ENCODE measurements at regions not wholly inside any gene's neighbourhood (a gene's known extent, or its start where the extent isn't known, plus 50 kb on each side); places are given as distances from the start of the nearest gene placed in this dataset.
A peak's percentile ranks its signal among the peaks of the same experiment; 100 is the strongest.

DNA sequence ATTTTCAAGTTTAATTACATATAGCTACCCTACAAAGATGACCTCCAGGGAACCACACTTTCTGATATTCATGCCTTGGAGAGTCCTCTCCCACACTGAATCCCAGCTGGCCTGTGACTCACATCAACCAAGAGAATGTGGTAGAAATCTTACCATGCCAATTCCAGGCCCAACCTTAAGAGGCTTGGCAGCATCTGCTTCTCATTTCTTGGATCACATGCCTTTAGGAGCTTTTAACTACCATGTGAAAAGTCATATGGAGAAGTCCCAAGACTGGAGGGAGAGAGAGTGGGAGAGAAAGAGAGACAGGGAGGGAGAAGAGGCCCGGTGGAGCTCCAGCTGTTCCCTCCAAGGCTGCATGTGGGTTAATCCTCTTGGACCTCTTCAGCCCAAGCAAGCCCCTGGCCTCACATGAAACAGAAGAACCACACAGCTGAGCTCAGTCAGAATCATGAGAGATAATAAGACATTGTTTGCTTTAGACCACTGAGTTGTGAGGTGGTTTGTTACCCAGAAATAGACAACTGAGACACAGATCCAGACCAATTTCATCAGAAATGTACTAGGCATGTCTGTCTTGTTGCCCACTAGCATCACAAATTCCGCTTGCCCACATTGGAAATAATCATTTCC is 190.7 kb downstream of the MTCL1 start:
- Histone ChIP-seq H3K79me2 (ENCODE audit: control insufficient read depth, insufficient read depth, low read length) (no peaks in the 10 kb centered on the region), H2AFZ (ENCODE audit: control insufficient read depth, low read length) (no peak overlapping the region), H3K4me1 (ENCODE audit: control insufficient read depth, extremely low read depth, insufficient read depth, low read length) (peaks cover 5% of the 10 kb centered on the region), H3K9me1 (ENCODE audit: control insufficient read depth, extremely low read depth, insufficient read depth, low read length) (no peaks in the 10 kb centered on the region), H3K27me3 (ENCODE audit: control insufficient read depth, extremely low read depth, insufficient read depth, low read length) (no peaks in the 10 kb centered on the region), H3K4me3 (ENCODE audit: control insufficient read depth in 2 of 3, extremely low read depth in 1 of 3, insufficient read depth in 2 of 3, low read depth in 1 of 3, low read length in 3 of 3) (no peak overlapping the region), H3K4me2 (ENCODE audit: control insufficient read depth, extremely low read depth, insufficient read depth, low read depth, low read length) (no peak overlapping the region), H3K36me3 (ENCODE audit: control insufficient read depth in 2 of 2, extremely low read depth in 1 of 2, insufficient read depth in 2 of 2, low read length in 2 of 2) (no peaks in the 10 kb centered on the region), H3K27ac (ENCODE audit: control insufficient read depth, insufficient read depth, low read length) (no peak overlapping the region), H3K9ac (ENCODE audit: control insufficient read depth, extremely low read depth, insufficient read depth, low read length) (no peak overlapping the region), H3K9me3 (ENCODE audit: control insufficient read depth, low read depth, low read length) (no peaks in the 10 kb centered on the region), H4K20me1 (ENCODE audit: control insufficient read depth, extremely low read depth, insufficient read depth, low read length) (no peaks in the 10 kb centered on the region)
- TF ChIP-seq EZH2 (IDR thresholded peaks at IDR 0.05; ENCODE audit: low read length), result no peak
- TF ChIP-seq, protein P1, sequence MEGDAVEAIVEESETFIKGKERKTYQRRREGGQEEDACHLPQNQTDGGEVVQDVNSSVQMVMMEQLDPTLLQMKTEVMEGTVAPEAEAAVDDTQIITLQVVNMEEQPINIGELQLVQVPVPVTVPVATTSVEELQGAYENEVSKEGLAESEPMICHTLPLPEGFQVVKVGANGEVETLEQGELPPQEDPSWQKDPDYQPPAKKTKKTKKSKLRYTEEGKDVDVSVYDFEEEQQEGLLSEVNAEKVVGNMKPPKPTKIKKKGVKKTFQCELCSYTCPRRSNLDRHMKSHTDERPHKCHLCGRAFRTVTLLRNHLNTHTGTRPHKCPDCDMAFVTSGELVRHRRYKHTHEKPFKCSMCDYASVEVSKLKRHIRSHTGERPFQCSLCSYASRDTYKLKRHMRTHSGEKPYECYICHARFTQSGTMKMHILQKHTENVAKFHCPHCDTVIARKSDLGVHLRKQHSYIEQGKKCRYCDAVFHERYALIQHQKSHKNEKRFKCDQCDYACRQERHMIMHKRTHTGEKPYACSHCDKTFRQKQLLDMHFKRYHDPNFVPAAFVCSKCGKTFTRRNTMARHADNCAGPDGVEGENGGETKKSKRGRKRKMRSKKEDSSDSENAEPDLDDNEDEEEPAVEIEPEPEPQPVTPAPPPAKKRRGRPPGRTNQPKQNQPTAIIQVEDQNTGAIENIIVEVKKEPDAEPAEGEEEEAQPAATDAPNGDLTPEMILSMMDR (optimal IDR thresholded peaks at IDR 0.05 in 1 of 3, IDR thresholded peaks at IDR 0.05 in 1 of 3, conservative IDR thresholded peaks at IDR 0.05 in 1 of 3; ENCODE audit: extremely low read depth in 1 of 3, insufficient read depth in 2 of 3, low read length in 3 of 3), result no peak
- dilution Hi-C loops (cut with MboI; ENCODE audit: extremely low pct_ligation_motif_present, low sequenced_read_pairs), result no loop called here
- no peak for FAIRE-seq
- peak; percentile 13 for DNase-seq (ENCODE audit: low read depth, low spot score)

DNA sequence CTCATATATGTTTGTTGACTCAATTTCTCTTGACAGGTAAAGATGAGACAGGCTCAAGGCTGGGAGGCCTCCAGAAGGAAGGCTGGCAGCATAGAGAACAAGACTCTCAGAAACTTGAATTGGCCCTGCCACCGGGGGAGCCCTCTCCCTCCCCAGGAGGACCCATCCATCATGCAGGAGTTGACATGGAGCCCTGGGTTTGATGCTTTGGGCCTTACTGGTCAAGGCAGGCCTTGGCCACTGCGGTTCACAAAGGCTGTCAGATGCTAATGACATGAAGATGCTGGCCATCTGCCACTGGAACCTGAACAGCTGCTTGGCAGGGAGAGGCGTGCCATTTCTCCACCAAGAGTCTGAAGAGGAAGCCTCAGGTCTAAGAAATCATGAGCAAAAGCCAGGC is 193.6 kb downstream of the MTCL1 start:
- H3K27ac ChIP-seq (ENCODE audit: control insufficient read depth, insufficient read depth, low read length), result no peak overlapping the region
- no peaks in the 10 kb centered on the region for H3K79me2 ChIP-seq (ENCODE audit: control insufficient read depth, insufficient read depth, low read length)
- H3K36me3 ChIP-seq (ENCODE audit: control insufficient read depth in 2 of 2, extremely low read depth in 1 of 2, insufficient read depth in 2 of 2, low read length in 2 of 2), result no peaks in the 10 kb centered on the region
- H2AFZ ChIP-seq (ENCODE audit: control insufficient read depth, low read length), result no peak overlapping the region
- no peaks in the 10 kb centered on the region for H3K9me3 ChIP-seq (ENCODE audit: control insufficient read depth, low read depth, low read length)
- dilution Hi-C loops (cut with MboI; ENCODE audit: extremely low pct_ligation_motif_present, low sequenced_read_pairs), result no loop called here
- DNase-seq (ENCODE audit: low read depth, low spot score) (no peak), FAIRE-seq (no peak)
- no peak overlapping the region for H3K4me3 ChIP-seq (ENCODE audit: control insufficient read depth in 2 of 3, extremely low read depth in 1 of 3, insufficient read depth in 2 of 3, low read depth in 1 of 3, low read length in 3 of 3)
- H3K4me1 ChIP-seq (ENCODE audit: control insufficient read depth, extremely low read depth, insufficient read depth, low read length), result no peaks in the 10 kb centered on the region
- H3K4me2 ChIP-seq (ENCODE audit: control insufficient read depth, extremely low read depth, insufficient read depth, low read depth, low read length), result no peak overlapping the region
- no peaks in the 10 kb centered on the region for H3K27me3 ChIP-seq (ENCODE audit: control insufficient read depth, extremely low read depth, insufficient read depth, low read length)
- TF ChIP-seq EZH2 (IDR thresholded peaks at IDR 0.05; ENCODE audit: low read length), result no peak
- TF ChIP-seq, protein P1 (optimal IDR thresholded peaks at IDR 0.05 in 1 of 3, IDR thresholded peaks at IDR 0.05 in 1 of 3, conservative IDR thresholded peaks at IDR 0.05 in 1 of 3; ENCODE audit: extremely low read depth in 1 of 3, insufficient read depth in 2 of 3, low read length in 3 of 3), result peak; percentile 25 to 44 (median 27)
- H4K20me1 ChIP-seq (ENCODE audit: control insufficient read depth, extremely low read depth, insufficient read depth, low read length), result no peaks in the 10 kb centered on the region
- no peak overlapping the region for H3K9ac ChIP-seq (ENCODE audit: control insufficient read depth, extremely low read depth, insufficient read depth, low read length)
- H3K9me1 ChIP-seq (ENCODE audit: control insufficient read depth, extremely low read depth, insufficient read depth, low read length), result no peaks in the 10 kb centered on the region
